K562 (cell line): ENCODE measurements at regions not wholly inside any gene's neighbourhood (a gene's known extent, or its start where the extent isn't known, plus 50 kb on each side); places are given as distances from the start of the nearest gene placed in this dataset.

Experiments
- ATAC-seq: fragments of 200-7000 bp; cut with Tn5 transposase; 3 replicates; pipeline ENCODE4 v1.9.1; 2020; ENCODE audit warnings: moderate library complexity
- BruUV-seq: library from RNA; stranded (reverse); fragments of 400-500 nt; replicated peaks from 2 replicates; lab custom pipeline; 2021; lab: Mats Ljungman, UMichigan
- CTCF ChIA-PET: fragments of 300-600 bp; formaldehyde crosslinking; extraction: SDS; loops from one replicate; lab custom pipeline; 2021; ENCODE audit warnings: low intra/inter-chr PET ratio; lab: Yijun Ruan, JAX
- POLR2A ChIA-PET: fragments of 300-600, 350-650 bp; sonication (Branson Sonifier 250); formaldehyde crosslinking; extraction: SDS; loops from one replicate; lab custom pipeline; 2021; ENCODE audit warnings: antibody characterized with exemption, inconsistent platforms; lab: Yijun Ruan, JAX
- DNase-seq, 4 experiments: peaks; one replicate each; pipeline versions ENCODE4 v3.0.0 to v3.0.0-alpha.2; 2011 to 2018; ENCODE audit warnings: low spot score in 3 of 4, mixed read lengths in 3 of 4; ENCODE audit errors: extremely low read depth in 1 of 4
- FAIRE-seq: peaks from 2 replicates; lab custom pipeline; 2011; peaks lifted over from hg19 to GRCh38; lab: Jason Lieb, UNC
- H2AFZ ChIP-seq: 2 replicates; pipeline ENCODE4 v1.6.0; 2011; ENCODE audit warnings: low read depth, low read length, control low read depth, inconsistent platforms
- H3K27ac ChIP-seq: fragments of 200-600 bp; 3 replicates; pipeline ENCODE4 v1.8.0; 2011; ENCODE audit warnings: low read depth, mild to moderate bottlenecking, control low read depth, inconsistent platforms, low read length, moderate library complexity, mixed read lengths; ENCODE audit errors: extremely low read depth
- H3K27me3 ChIP-seq, 2 experiments: fragments of 300-600 bp in 1 of 2; 2 replicates in 1 of 2; 3 replicates in 1 of 2; pipeline versions ENCODE4 v1.6.0 to v1.8.0; 2011; ENCODE audit warnings: inconsistent platforms in 2 of 2, low read length in 2 of 2, mild to moderate bottlenecking in 1 of 2, mixed read lengths in 1 of 2, moderate library complexity in 1 of 2; ENCODE audit not compliant: control insufficient read depth in 2 of 2, insufficient read depth in 2 of 2
- H3K36me3 ChIP-seq: fragments of 300-600 bp; 3 replicates; pipeline ENCODE4 v1.8.0; 2011; ENCODE audit warnings: mild to moderate bottlenecking, low read length, inconsistent platforms; ENCODE audit not compliant: control insufficient read depth, insufficient read depth
- H3K4me1 ChIP-seq, 2 experiments: fragments of 200-600 bp in 1 of 2; replicated peaks in 1 of 2; 2 replicates in 1 of 2; 3 replicates in 1 of 2; pipeline versions ENCODE4 v1.5.1 to v1.8.0; 2011; ENCODE audit warnings: inconsistent platforms in 2 of 2, low read length in 2 of 2, mild to moderate bottlenecking in 1 of 2, mixed read lengths in 1 of 2, moderate library complexity in 1 of 2; ENCODE audit not compliant: control insufficient read depth in 2 of 2, insufficient read depth in 2 of 2
- H3K4me2 ChIP-seq: 2 replicates; pipeline ENCODE4 v1.6.1; 2011; ENCODE audit warnings: low read length, control low read depth, inconsistent platforms, mixed read lengths; ENCODE audit not compliant: insufficient read depth
- H3K4me3 ChIP-seq: fragments of 200-600 bp; sonication (generic), shearing (Covaris generic); 2 replicates; pipeline ENCODE4 v1.5.1; 2016; ENCODE audit warnings: control low read depth, inconsistent platforms
- H3K79me2 ChIP-seq: fragments of 200-600 bp; 3 replicates; pipeline ENCODE4 v1.8.0; 2011; ENCODE audit warnings: low read length, inconsistent platforms; ENCODE audit not compliant: control insufficient read depth, insufficient read depth
- H3K9ac ChIP-seq, 2 experiments: 2 replicates each; pipeline versions ENCODE4 v1.6.0 to v1.6.1; 2011; ENCODE audit warnings: low read depth in 2 of 2, low read length in 2 of 2, control low read depth in 1 of 2, inconsistent platforms in 1 of 2, mild to moderate bottlenecking in 1 of 2, mixed read lengths in 1 of 2; ENCODE audit not compliant: insufficient read depth in 1 of 2
- H3K9me1 ChIP-seq: one replicate; pipeline ENCODE4 v1.6.0; 2011; ENCODE audit warnings: inconsistent platforms, mild to moderate bottlenecking, low read length, moderate library complexity; ENCODE audit not compliant: control insufficient read depth, insufficient read depth
- H3K9me3 ChIP-seq: replicated peaks from 2 replicates; pipeline ENCODE4 v1.5.1; 2011; ENCODE audit warnings: low read depth, low read length, inconsistent platforms; ENCODE audit not compliant: control insufficient read depth, insufficient read depth
- H4K20me1 ChIP-seq: replicated peaks from 2 replicates; pipeline ENCODE4 v1.6.1; 2011; ENCODE audit warnings: low read length, inconsistent platforms, mixed read lengths; ENCODE audit not compliant: control insufficient read depth, insufficient read depth
- ADNP ChIP-seq: fragments of 200-800 bp; sonication (Bioruptor generic); IDR thresholded peaks from 2 replicates; pipeline ENCODE4 v1.6.1; 2016; ENCODE audit warnings: missing genetic modification characterization, missing compliant biosample characterization
- HEY1 ChIP-seq: fragments of 250-450 bp; sonication (Bioruptor Pico); IDR thresholded peaks from 2 replicates; pipeline ENCODE4 v1.5.0; 2020; ENCODE audit warnings: mild to moderate bottlenecking, moderate library complexity, borderline replicate concordance
- NRF1 ChIP-seq, 2 experiments: fragments of 450-650 bp; IDR thresholded peaks in 1 of 2; conservative IDR thresholded peaks in 1 of 2; 2 replicates each; pipeline ENCODE4 v1.6.1; 2014; ENCODE audit warnings: mild to moderate bottlenecking in 2 of 2
- SOX6 ChIP-seq: fragments of 450-650 bp; IDR thresholded peaks from 2 replicates; pipeline ENCODE4 v1.6.1; 2014; ENCODE audit warnings: mild to moderate bottlenecking
- ZBTB17 ChIP-seq: fragments of 450-650 bp; formaldehyde crosslinking; IDR thresholded peaks from 2 replicates; pipeline ENCODE4 v1.4.0; 2020; ENCODE audit warnings: mild to moderate bottlenecking
- ZNF232 ChIP-seq: sonication (generic); formaldehyde crosslinking; IDR thresholded peaks from 2 replicates; pipeline ENCODE4 v1.8.0; 2022; ENCODE audit warnings: mild to moderate bottlenecking, missing genetic modification reagents
- ZNF3 ChIP-seq: fragments of 250-450 bp; sonication (Bioruptor Pico); IDR thresholded peaks from 2 replicates; pipeline ENCODE4 v1.5.0; 2021; ENCODE audit warnings: mild to moderate bottlenecking, moderate library complexity
- ZNF696 ChIP-seq: fragments of 250-450 bp; sonication (Bioruptor Pico); conservative IDR thresholded peaks from 2 replicates; pipeline ENCODE4 v1.4.0; 2020; ENCODE audit warnings: mild to moderate bottlenecking, moderate library complexity
- ZNF764 ChIP-seq: fragments of 250-450 bp; sonication (Bioruptor Pico); IDR thresholded peaks from 2 replicates; pipeline ENCODE4 v1.4.0; 2020; ENCODE audit warnings: low read depth, mild to moderate bottlenecking, moderate library complexity
- ZNF79 ChIP-seq: fragments of 250-450 bp; sonication (Bioruptor Pico); IDR thresholded peaks from 2 replicates; pipeline ENCODE4 v1.4.0; 2020; ENCODE audit warnings: low read depth, mild to moderate bottlenecking, moderate library complexity
- WGBS: fragments of 100-300 bp; shearing (Covaris generic); methylation state at CpG from one replicate; pipeline ENCODE4 v1.1.6; 2016; ENCODE audit warnings: low coverage, mixed read lengths; ENCODE audit not compliant: insufficient coverage; ENCODE audit errors: missing lambda C conversion rate; 5-methylcytosine and 5-hydroxymethylcytosine counted together
- in situ Hi-C: fragments of 300-500 bp; cut with MboI; formaldehyde crosslinking; loops from 4 replicates; pipeline ENCODE4 v1.15.0; 2018; ENCODE audit warnings: inconsistent platforms, mixed read lengths
- intact Hi-C: fragments of 100-400 bp; cut with micrococcal nuclease; formaldehyde crosslinking; loops from 2 replicates; pipeline ENCODE4 v1.14.2; 2022

- Histone ChIP-seq H3K79me2 (no peaks in the 10 kb centered on the region), H3K9me3 (no peaks in the 10 kb centered on the region), H3K4me2 (no peak overlapping the region), H3K4me3 (no peak overlapping the region), H3K27me3 (no peaks in the 10 kb centered on the region), H3K36me3 (no peaks in the 10 kb centered on the region), H2AFZ (no peak overlapping the region), H3K4me1 (no peaks in the 10 kb centered on the region), H3K27ac (no peak overlapping the region), H4K20me1 (no peaks in the 10 kb centered on the region), H3K9me1 (no peaks in the 10 kb centered on the region), H3K9ac (no peak overlapping the region)
- DNase-seq, result no peak
- ATAC-seq, result no peak
- TF ChIP-seq ZNF79 (CRISPR knock-in tag), result no peak
- TF ChIP-seq HEY1 (CRISPR knock-in tag), result no peak
- no peak for TF ChIP-seq ZNF696
- TF ChIP-seq SOX6, result no peak
- TF ChIP-seq ZNF764 (CRISPR knock-in tag), result no peak
- no peak for TF ChIP-seq ZNF232 (CRISPR knock-in tag)
- TF ChIP-seq ZBTB17 (CRISPR knock-in tag), result no peak
- TF ChIP-seq ZNF3 (CRISPR knock-in tag), result no peak
- no peak for TF ChIP-seq NRF1 (conservative IDR thresholded peaks at IDR 0.05 in 1 of 2, IDR thresholded peaks at IDR 0.05 in 1 of 2)
- TF ChIP-seq ADNP, result no peak
- intact Hi-C loops, result no loop called here
- CTCF ChIA-PET, result no interaction called here
- POLR2A ChIA-PET, result no interaction called here
- in situ Hi-C loops, result no loop called here
- WGBS, result 6% methylated on average over 1 of the region's 1 CpG
- no TSS peak for BruUV-seq
- no peak for FAIRE-seq
These were observed 162.8 kb upstream of the RSPO3 start for GRCh38 chr6:126955621-126956020.
